ENCODE measurements at regions not wholly inside any gene's neighbourhood (a gene's known extent, or its start where the extent isn't known, plus 50 kb on each side); places are given as distances from the start of the nearest gene placed in this dataset.

- TF ChIP-seq CTCF (conservative IDR thresholded peaks at IDR 0.05; ENCODE audit: low read depth in 2 of 2) (no peak), POLR2AphosphoS5 (IDR thresholded peaks at IDR 0.05; ENCODE audit: low read depth) (no peak), REST (IDR thresholded peaks at IDR 0.05; ENCODE audit: unreplicated experiment) (no peak), EZH2 (IDR thresholded peaks at IDR 0.05; ENCODE audit: low read depth, unreplicated experiment) (no peak), CREB1 (CRISPR knock-in tag; IDR thresholded peaks at IDR 0.05; ENCODE audit: low read depth) (no peak), EZH2phosphoT487 (IDR thresholded peaks at IDR 0.05; ENCODE audit: unreplicated experiment) (no peak)
Observed at GRCh38 chr16:74070237-74070636, 226.4 kb upstream of the PSMD7 start.
